NCI-H524 treated with DMSO at 0.1 percent for 48 hours (cell line): ENCODE measurements at regions not wholly inside any gene's neighbourhood (a gene's known extent, or its start where the extent isn't known, plus 50 kb on each side); places are given as distances from the start of the nearest gene placed in this dataset.
A peak's percentile ranks its signal among the peaks of the same experiment; 100 is the strongest.

Source experiments
- DNase-seq: peaks from one replicate; lab custom pipeline; 2025; lab: John Stamatoyannopoulos, UW

- no peak for DNase-seq
Observed at GRCh38 chr11:11076879-11077278, 219.0 kb upstream of the ZBED5 start.

- no peak for DNase-seq
Observed at GRCh38 chr11:11076276-11076675, 218.4 kb upstream of the ZBED5 start.

- no peak for DNase-seq
Observed at GRCh38 chr11:11075515-11076171, 217.8 kb upstream of the ZBED5 start.

- DNase-seq, result peak; percentile 5
Observed at GRCh38 chr11:11074686-11075335, 217.0 kb upstream of the ZBED5 start.

GRCh38 chr11:11073996-11074395 lies 216.1 kb upstream of the ZBED5 start:
- no peak for DNase-seq

- DNase-seq, result no peak
Observed at GRCh38 chr11:11072067-11072466, 214.2 kb upstream of the ZBED5 start.

GRCh38 chr11:11071486-11071885 lies 213.6 kb upstream of the ZBED5 start:
- no peak for DNase-seq

GRCh38 chr11:11070976-11071375 lies 213.1 kb upstream of the ZBED5 start:
- no peak for DNase-seq

- no peak for DNase-seq
Observed at GRCh38 chr11:11069841-11070835, 212.3 kb upstream of the ZBED5 start.

GRCh38 chr11:11068113-11068512 lies 210.3 kb upstream of the ZBED5 start:
- no peak for DNase-seq

- DNase-seq, result no peak
Observed at GRCh38 chr11:11065396-11065795, 207.5 kb upstream of the ZBED5 start.

- DNase-seq, result no peak
Observed at GRCh38 chr11:11057472-11057854, 199.6 kb upstream of the ZBED5 start.

- no peak for DNase-seq
Observed at GRCh38 chr11:11056749-11057471, 199.1 kb upstream of the ZBED5 start.

GRCh38 chr11:11056316-11056715 lies 198.5 kb upstream of the ZBED5 start:
- no peak for DNase-seq

- DNase-seq, result no peak
Observed at GRCh38 chr11:11047851-11048610, 190.2 kb upstream of the ZBED5 start.

GRCh38 chr11:11046781-11047180 lies 188.9 kb upstream of the ZBED5 start:
- DNase-seq, result no peak

- DNase-seq, result no peak
Observed at GRCh38 chr11:11045156-11045930, 187.5 kb upstream of the ZBED5 start.

GRCh38 chr11:11044137-11044855 lies 186.4 kb upstream of the ZBED5 start:
- DNase-seq, result no peak

- DNase-seq, result no peak
Observed at GRCh38 chr11:11043721-11044120, 185.9 kb upstream of the ZBED5 start.
